DND-41 (cell line): ENCODE measurements at regions not wholly inside any gene's neighbourhood (a gene's known extent, or its start where the extent isn't known, plus 50 kb on each side); places are given as distances from the start of the nearest gene placed in this dataset.

Source experiments
- ATAC-seq: fragments of 200-7000 bp; cut with Tn5 transposase; 3 replicates; pipeline ENCODE4 v1.9.1; 2021; ENCODE audit warnings: low read depth; ENCODE audit not compliant: insufficient read depth
- DNase-seq: peaks from one replicate; pipeline ENCODE4 v3.0.0-alpha.2; 2020
- H2AFZ ChIP-seq: 2 replicates; pipeline ENCODE4 v1.6.0; 2012; ENCODE audit warnings: low read depth, low read length
- H3K27ac ChIP-seq: 2 replicates; pipeline ENCODE4 v1.5.1; 2012; ENCODE audit warnings: low read length, inconsistent platforms
- H3K27me3 ChIP-seq: fragments of 200-600 bp; sonication (generic); 2 replicates; pipeline ENCODE4 v1.6.0; 2012; ENCODE audit warnings: low read length, mild to moderate bottlenecking, inconsistent platforms; ENCODE audit not compliant: insufficient read depth, poor library complexity
- H3K36me3 ChIP-seq: 2 replicates; pipeline ENCODE4 v1.5.1; 2012; ENCODE audit warnings: low read length, inconsistent platforms; ENCODE audit not compliant: insufficient read depth
- H3K4me1 ChIP-seq: 2 replicates; pipeline ENCODE4 v1.5.1; 2012; ENCODE audit warnings: mild to moderate bottlenecking, low read length; ENCODE audit not compliant: insufficient read depth
- H3K4me2 ChIP-seq: 2 replicates; pipeline ENCODE4 v1.6.0; 2012; ENCODE audit warnings: mild to moderate bottlenecking, moderate library complexity, low read length, inconsistent platforms; ENCODE audit not compliant: insufficient read depth
- H3K4me3 ChIP-seq, 2 experiments: fragments of 200-600 bp in 1 of 2; shearing (Covaris generic) in 1 of 2; 2 replicates each; pipeline ENCODE4 v1.5.1; 2012 to 2016; ENCODE audit warnings: inconsistent platforms in 2 of 2, low read length in 2 of 2, mild to moderate bottlenecking in 2 of 2, low read depth in 1 of 2, moderate library complexity in 1 of 2
- H3K79me2 ChIP-seq: 2 replicates; pipeline ENCODE4 v1.6.0; 2012; ENCODE audit warnings: low read length, inconsistent platforms; ENCODE audit not compliant: insufficient read depth
- H3K9ac ChIP-seq: 2 replicates; pipeline ENCODE4 v1.6.0; 2012; ENCODE audit warnings: low read depth, mild to moderate bottlenecking, inconsistent platforms, low read length, moderate library complexity
- H3K9me3 ChIP-seq: 2 replicates; pipeline ENCODE4 v1.5.1; 2012; ENCODE audit warnings: low read length, moderate library complexity, mild to moderate bottlenecking, inconsistent platforms; ENCODE audit not compliant: insufficient read depth, severe bottlenecking
- H4K20me1 ChIP-seq: 2 replicates; pipeline ENCODE4 v1.6.0; 2012; ENCODE audit warnings: low read length; ENCODE audit not compliant: insufficient read depth
- EZH2 ChIP-seq: IDR thresholded peaks from 3 replicates; pipeline ENCODE4 v1.6.1; 2012; ENCODE audit warnings: borderline replicate concordance, low read depth, mild to moderate bottlenecking, moderate library complexity, low read length, inconsistent platforms; ENCODE audit not compliant: severe bottlenecking
- TF ChIP-seq, protein P1 (sequence below): IDR thresholded peaks from 2 replicates; pipeline ENCODE4 v1.5.1; 2012; ENCODE audit warnings: borderline replicate concordance, low read length, moderate library complexity, mild to moderate bottlenecking; ENCODE audit not compliant: poor library complexity, severe bottlenecking; ENCODE audit errors: extremely low read depth

DNA sequence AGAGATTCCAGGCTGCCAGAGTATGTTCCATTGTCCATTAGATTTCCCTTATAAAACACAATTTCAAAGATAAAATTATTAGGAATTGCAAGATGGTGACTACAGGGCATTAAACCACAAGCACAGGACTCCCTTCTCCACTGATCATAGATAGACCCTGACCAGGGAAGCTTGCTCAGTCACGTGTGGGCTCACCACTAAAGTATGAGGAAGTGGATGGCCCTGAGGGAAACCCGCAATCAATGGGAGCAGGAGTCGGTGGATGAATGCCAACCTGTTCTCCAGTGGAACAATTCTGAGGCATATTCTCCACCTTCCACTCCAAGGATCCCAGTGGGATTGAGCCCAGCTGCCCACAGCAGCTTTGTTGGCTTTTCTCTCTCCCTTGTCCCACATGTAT lies 515.7 kb downstream of the BCOR start:
- no peak overlapping the region for H2AFZ ChIP-seq
- no peaks in the 10 kb centered on the region for H3K79me2 ChIP-seq
- H3K36me3 ChIP-seq = no peaks in the 10 kb centered on the region
- peaks cover 14% of the 10 kb centered on the region for H3K4me1 ChIP-seq
- TF ChIP-seq EZH2 = no peak
- TF ChIP-seq, protein P1, sequence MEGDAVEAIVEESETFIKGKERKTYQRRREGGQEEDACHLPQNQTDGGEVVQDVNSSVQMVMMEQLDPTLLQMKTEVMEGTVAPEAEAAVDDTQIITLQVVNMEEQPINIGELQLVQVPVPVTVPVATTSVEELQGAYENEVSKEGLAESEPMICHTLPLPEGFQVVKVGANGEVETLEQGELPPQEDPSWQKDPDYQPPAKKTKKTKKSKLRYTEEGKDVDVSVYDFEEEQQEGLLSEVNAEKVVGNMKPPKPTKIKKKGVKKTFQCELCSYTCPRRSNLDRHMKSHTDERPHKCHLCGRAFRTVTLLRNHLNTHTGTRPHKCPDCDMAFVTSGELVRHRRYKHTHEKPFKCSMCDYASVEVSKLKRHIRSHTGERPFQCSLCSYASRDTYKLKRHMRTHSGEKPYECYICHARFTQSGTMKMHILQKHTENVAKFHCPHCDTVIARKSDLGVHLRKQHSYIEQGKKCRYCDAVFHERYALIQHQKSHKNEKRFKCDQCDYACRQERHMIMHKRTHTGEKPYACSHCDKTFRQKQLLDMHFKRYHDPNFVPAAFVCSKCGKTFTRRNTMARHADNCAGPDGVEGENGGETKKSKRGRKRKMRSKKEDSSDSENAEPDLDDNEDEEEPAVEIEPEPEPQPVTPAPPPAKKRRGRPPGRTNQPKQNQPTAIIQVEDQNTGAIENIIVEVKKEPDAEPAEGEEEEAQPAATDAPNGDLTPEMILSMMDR = no peak
- H3K9ac ChIP-seq = no peak overlapping the region
- H4K20me1 ChIP-seq = no peaks in the 10 kb centered on the region
- no peak overlapping the region for H3K27ac ChIP-seq
- ATAC-seq (no peak), DNase-seq (no peak)
- no peak overlapping the region for H3K4me2 ChIP-seq
- no peaks in the 10 kb centered on the region for H3K27me3 ChIP-seq
- H3K9me3 ChIP-seq = no peaks in the 10 kb centered on the region
- no peak overlapping the region for H3K4me3 ChIP-seq

GRCh38 chrX:39582976-39583375 lies 514.8 kb downstream of the BCOR start:
- no peak for DNase-seq
- no peak for ATAC-seq
- no peak overlapping the region for H3K4me3 ChIP-seq
- H3K4me1 ChIP-seq = peaks cover 12% of the 10 kb centered on the region
- no peaks in the 10 kb centered on the region for H4K20me1 ChIP-seq
- H3K9me3 ChIP-seq = no peaks in the 10 kb centered on the region
- no peak for TF ChIP-seq EZH2
- TF ChIP-seq, protein P1 = no peak
- no peak overlapping the region for H2AFZ ChIP-seq
- no peak overlapping the region for H3K4me2 ChIP-seq
- no peaks in the 10 kb centered on the region for H3K79me2 ChIP-seq
- H3K27me3 ChIP-seq = no peaks in the 10 kb centered on the region
- H3K36me3 ChIP-seq = no peaks in the 10 kb centered on the region
- no peak overlapping the region for H3K9ac ChIP-seq
- H3K27ac ChIP-seq = no peak overlapping the region

DNA sequence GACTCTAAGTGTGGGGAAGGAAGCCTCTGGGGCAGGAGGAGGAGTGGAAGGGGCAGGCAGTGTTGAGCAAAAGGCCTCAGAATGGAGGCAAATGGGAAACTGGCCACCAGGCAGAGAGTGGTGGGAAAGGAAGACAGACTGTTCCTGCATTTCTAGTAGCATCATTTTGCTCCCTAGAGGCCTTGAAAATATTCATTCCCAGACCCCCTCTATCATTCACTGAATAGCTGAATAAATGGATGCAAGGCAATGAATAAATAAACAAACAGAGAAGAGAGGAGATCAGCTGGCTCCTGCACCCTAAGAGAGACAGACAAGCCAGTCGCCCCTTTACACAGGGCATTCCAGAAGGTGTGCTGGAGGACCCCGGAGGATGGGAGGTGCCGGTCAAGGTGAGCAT lies 511.9 kb downstream of the BCOR start:
- Histone ChIP-seq H4K20me1 (no peaks in the 10 kb centered on the region), H3K4me2 (no peak overlapping the region), H2AFZ (no peak overlapping the region), H3K79me2 (no peaks in the 10 kb centered on the region), H3K27ac (no peak overlapping the region), H3K4me3 (no peak overlapping the region), H3K9ac (no peak overlapping the region), H3K4me1 (no peaks in the 10 kb centered on the region), H3K27me3 (no peaks in the 10 kb centered on the region), H3K36me3 (no peaks in the 10 kb centered on the region), H3K9me3 (no peaks in the 10 kb centered on the region)
- ATAC-seq (no peak), DNase-seq (no peak)
- no peak for TF ChIP-seq EZH2
- TF ChIP-seq, protein P1 = no peak

DNA sequence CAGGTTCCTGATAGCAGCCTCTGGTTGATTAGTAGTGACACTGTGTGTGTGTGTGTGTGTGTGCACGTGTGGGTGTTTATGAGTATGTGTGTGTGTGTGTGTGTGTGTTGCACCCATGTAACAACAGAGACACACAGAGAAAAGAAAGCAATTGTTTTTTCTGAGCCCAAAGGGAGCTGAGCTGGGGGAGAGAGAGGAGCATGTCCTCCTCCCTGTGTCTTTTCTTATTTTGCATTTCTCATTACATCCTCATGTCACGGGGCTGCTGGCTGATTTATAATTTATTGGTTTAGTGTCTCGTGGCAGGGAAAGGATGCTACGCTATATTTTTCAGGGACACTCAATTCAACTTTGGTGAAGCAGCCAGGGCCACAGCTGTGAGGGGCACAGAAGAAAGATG lies 511.4 kb downstream of the BCOR start:
- Histone ChIP-seq H3K9me3 (no peaks in the 10 kb centered on the region), H3K27ac (no peak overlapping the region), H4K20me1 (no peaks in the 10 kb centered on the region), H3K27me3 (no peaks in the 10 kb centered on the region), H3K4me1 (no peaks in the 10 kb centered on the region), H2AFZ (no peak overlapping the region), H3K36me3 (no peaks in the 10 kb centered on the region), H3K79me2 (no peaks in the 10 kb centered on the region), H3K4me2 (no peak overlapping the region), H3K4me3 (no peak overlapping the region), H3K9ac (no peak overlapping the region)
- TF ChIP-seq EZH2 = no peak
- TF ChIP-seq, protein P1 = no peak
- DNase-seq (no peak), ATAC-seq (no peak)
